NCI-H2227 (cell line): ENCODE measurements at regions not wholly inside any gene's neighbourhood (a gene's known extent, or its start where the extent isn't known, plus 50 kb on each side); places are given as distances from the start of the nearest gene placed in this dataset.

Experiments used
- DNase-seq: peaks from one replicate; lab custom pipeline; 2025; ENCODE audit not compliant: unreplicated experiment; lab: John Stamatoyannopoulos, UW

GRCh38 chr2:106977717-106978116 is 91.8 kb upstream of the ST6GAL2 start:
- no peak for DNase-seq

GRCh38 chr2:106978647-106979046 is 92.7 kb upstream of the ST6GAL2 start:
- no peak for DNase-seq

GRCh38 chr2:106981491-106981890 is 95.5 kb upstream of the ST6GAL2 start:
- DNase-seq: no peak

GRCh38 chr2:106982350-106982749 is 96.4 kb upstream of the ST6GAL2 start:
- no peak for DNase-seq

- no peak for DNase-seq
These were observed 97.3 kb upstream of the ST6GAL2 start for GRCh38 chr2:106983305-106983704.

- DNase-seq: no peak
These were observed 102.4 kb upstream of the ST6GAL2 start for GRCh38 chr2:106988361-106988760.

GRCh38 chr2:106990297-106990696 is 104.3 kb upstream of the ST6GAL2 start:
- no peak for DNase-seq

- no peak for DNase-seq
These were observed 105.9 kb upstream of the ST6GAL2 start for GRCh38 chr2:106991866-106992265.

- no peak for DNase-seq
These were observed 109.6 kb upstream of the ST6GAL2 start for GRCh38 chr2:106995556-106995955.

- no peak for DNase-seq
These were observed 110.3 kb upstream of the ST6GAL2 start for GRCh38 chr2:106996171-106996769.

- DNase-seq: no peak
These were observed 111.2 kb upstream of the ST6GAL2 start for GRCh38 chr2:106997204-106997603.

GRCh38 chr2:107001062-107001461 is 115.1 kb upstream of the ST6GAL2 start:
- no peak for DNase-seq

- DNase-seq: no peak
These were observed 115.6 kb upstream of the ST6GAL2 start for GRCh38 chr2:107001551-107001950.

GRCh38 chr2:107001964-107002696 is 116.2 kb upstream of the ST6GAL2 start:
- DNase-seq: no peak

GRCh38 chr2:107002735-107003134 is 116.8 kb upstream of the ST6GAL2 start:
- no peak for DNase-seq

- DNase-seq: no peak
These were observed 119.9 kb upstream of the ST6GAL2 start for GRCh38 chr2:107005853-107006252.

- no peak for DNase-seq
These were observed 120.9 kb upstream of the ST6GAL2 start for GRCh38 chr2:107006836-107007235.

GRCh38 chr2:107007927-107008326 is 122.0 kb upstream of the ST6GAL2 start:
- no peak for DNase-seq

- no peak for DNase-seq
These were observed 122.9 kb upstream of the ST6GAL2 start for GRCh38 chr2:107008843-107009242.

- no peak for DNase-seq
These were observed 123.3 kb upstream of the ST6GAL2 start for GRCh38 chr2:107009275-107009674.

- DNase-seq: no peak
These were observed 126.8 kb upstream of the ST6GAL2 start for GRCh38 chr2:107012714-107013306.

- no peak for DNase-seq
These were observed 127.9 kb upstream of the ST6GAL2 start for GRCh38 chr2:107013884-107014283.
